Fibroblast of lung (primary cell): ENCODE measurements at regions not wholly inside any gene's neighbourhood (a gene's known extent, or its start where the extent isn't known, plus 50 kb on each side); places are given as distances from the start of the nearest gene placed in this dataset.

Experiments used
- DNase-seq, 2 donors: peaks; one replicate each; pipeline versions ENCODE4 v3.0.0 to v3.0.0-alpha.2; 2010; ENCODE audit warnings: low read depth in 2 of 2
- H2AFZ ChIP-seq: 2 replicates; pipeline ENCODE4 v1.5.1; 2012; ENCODE audit warnings: low read length, control low read depth, inconsistent platforms
- H3K27ac ChIP-seq: 2 replicates; pipeline ENCODE4 v1.5.1; 2011; ENCODE audit warnings: low read length, control low read depth; ENCODE audit not compliant: insufficient read depth
- H3K27me3 ChIP-seq: 2 replicates; pipeline ENCODE4 v1.5.1; 2011; ENCODE audit warnings: mild to moderate bottlenecking, low read length; ENCODE audit not compliant: control insufficient read depth, insufficient read depth
- H3K36me3 ChIP-seq: 2 replicates; pipeline ENCODE4 v1.5.1; 2011; ENCODE audit warnings: low read length; ENCODE audit not compliant: control insufficient read depth, insufficient read depth
- H3K4me1 ChIP-seq: 2 replicates; pipeline ENCODE4 v1.5.1; 2011; ENCODE audit warnings: low read length; ENCODE audit not compliant: control insufficient read depth, insufficient read depth; ENCODE audit errors: extremely low read depth
- H3K4me2 ChIP-seq: 2 replicates; pipeline ENCODE4 v1.5.1; 2011; ENCODE audit warnings: low read length, control low read depth; ENCODE audit not compliant: insufficient read depth; ENCODE audit errors: extremely low read depth
- H3K4me3 ChIP-seq, 4 experiments: fragments of 200-600 bp in 1 of 4; sonication (generic) in 1 of 4; replicated peaks in 1 of 4; 2 replicates each; pipeline ENCODE4 v1.5.1; 2011 to 2016; ENCODE audit warnings: low read length in 4 of 4, low read depth in 3 of 4, mild to moderate bottlenecking in 3 of 4, control low read depth in 2 of 4, inconsistent platforms in 1 of 4, mixed read lengths in 1 of 4; ENCODE audit not compliant: insufficient read depth in 1 of 4; ENCODE audit errors: control extremely low read depth in 1 of 4
- H3K79me2 ChIP-seq: 2 replicates; pipeline ENCODE4 v1.5.1; 2012; ENCODE audit warnings: mild to moderate bottlenecking, low read length, inconsistent platforms; ENCODE audit not compliant: control insufficient read depth, insufficient read depth
- H3K9ac ChIP-seq: 2 replicates; pipeline ENCODE4 v1.5.1; 2011; ENCODE audit warnings: mild to moderate bottlenecking, low read length, control low read depth; ENCODE audit not compliant: insufficient read depth
- H3K9me3 ChIP-seq: 2 replicates; pipeline ENCODE4 v1.5.1; 2012; ENCODE audit warnings: low read depth, low read length; ENCODE audit not compliant: control insufficient read depth, insufficient read depth
- H4K20me1 ChIP-seq: 2 replicates; pipeline ENCODE4 v1.5.1; 2011; ENCODE audit warnings: low read length; ENCODE audit not compliant: control insufficient read depth, insufficient read depth; ENCODE audit errors: extremely low read depth
- CTCF ChIP-seq, 2 donors: IDR thresholded peaks in 1 of 2; conservative IDR thresholded peaks in 1 of 2; 1 replicate in 1 of 2; 2 replicates in 1 of 2; pipeline ENCODE4 v1.5.1; 2011 to 2012; ENCODE audit warnings: low read length in 2 of 2, control low read depth in 1 of 2, inconsistent platforms in 1 of 2, low read depth in 1 of 2, mild to moderate bottlenecking in 1 of 2
- EZH2 ChIP-seq: IDR thresholded peaks from 2 replicates; pipeline ENCODE4 v1.5.1; 2012; ENCODE audit warnings: low read length, control low read depth, mild to moderate bottlenecking; ENCODE audit errors: missing control alignments

GRCh38 chr5:42965934-42966333 lies 74.2 kb downstream of the ANXA2R start:
- no peaks in the 10 kb centered on the region for H3K36me3 ChIP-seq
- no peak for DNase-seq
- no peak overlapping the region for H2AFZ ChIP-seq
- H3K9ac ChIP-seq: no peak overlapping the region
- H3K4me1 ChIP-seq: no peaks in the 10 kb centered on the region
- H3K4me2 ChIP-seq: no peak overlapping the region
- no peaks in the 10 kb centered on the region for H4K20me1 ChIP-seq
- TF ChIP-seq CTCF (conservative IDR thresholded peaks at IDR 0.05 in 1 of 2, IDR thresholded peaks at IDR 0.05 in 1 of 2; ENCODE audit: low read depth in 1 of 2, low read length in 2 of 2): no peak
- no peak for TF ChIP-seq EZH2
- H3K27ac ChIP-seq: no peak overlapping the region
- no peaks in the 10 kb centered on the region for H3K79me2 ChIP-seq
- no peak overlapping the region for H3K4me3 ChIP-seq
- no peaks in the 10 kb centered on the region for H3K27me3 ChIP-seq
- no peaks in the 10 kb centered on the region for H3K9me3 ChIP-seq

DNA sequence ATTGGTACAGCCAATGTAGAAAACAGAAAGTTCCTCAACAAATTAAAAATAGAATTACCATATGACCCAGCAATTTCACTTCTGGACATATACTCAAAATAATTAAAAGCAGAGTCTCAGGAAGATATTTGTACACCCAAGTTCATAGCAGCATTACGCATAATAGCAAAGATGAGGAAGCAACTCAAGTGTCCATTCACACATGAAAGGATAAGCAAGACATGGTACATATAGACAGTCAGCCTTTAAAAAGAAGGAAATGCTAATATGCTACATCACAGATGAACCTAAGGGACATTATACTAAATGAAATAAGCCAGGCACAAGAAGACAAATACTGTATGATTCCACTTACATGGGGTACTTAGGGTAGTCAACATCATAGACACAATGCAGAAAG lies 76.7 kb downstream of the ANXA2R start:
- H3K4me1 ChIP-seq: no peaks in the 10 kb centered on the region
- TF ChIP-seq CTCF (conservative IDR thresholded peaks at IDR 0.05 in 1 of 2, IDR thresholded peaks at IDR 0.05 in 1 of 2; ENCODE audit: low read depth in 1 of 2, low read length in 2 of 2): no peak
- no peak for TF ChIP-seq EZH2
- no peak overlapping the region for H3K4me3 ChIP-seq
- no peak overlapping the region for H3K27ac ChIP-seq
- no peak overlapping the region for H3K4me2 ChIP-seq
- H4K20me1 ChIP-seq: no peaks in the 10 kb centered on the region
- H3K9ac ChIP-seq: no peak overlapping the region
- H2AFZ ChIP-seq: no peak overlapping the region
- no peaks in the 10 kb centered on the region for H3K9me3 ChIP-seq
- no peaks in the 10 kb centered on the region for H3K27me3 ChIP-seq
- no peak for DNase-seq
- H3K79me2 ChIP-seq: no peaks in the 10 kb centered on the region
- H3K36me3 ChIP-seq: no peaks in the 10 kb centered on the region

DNA sequence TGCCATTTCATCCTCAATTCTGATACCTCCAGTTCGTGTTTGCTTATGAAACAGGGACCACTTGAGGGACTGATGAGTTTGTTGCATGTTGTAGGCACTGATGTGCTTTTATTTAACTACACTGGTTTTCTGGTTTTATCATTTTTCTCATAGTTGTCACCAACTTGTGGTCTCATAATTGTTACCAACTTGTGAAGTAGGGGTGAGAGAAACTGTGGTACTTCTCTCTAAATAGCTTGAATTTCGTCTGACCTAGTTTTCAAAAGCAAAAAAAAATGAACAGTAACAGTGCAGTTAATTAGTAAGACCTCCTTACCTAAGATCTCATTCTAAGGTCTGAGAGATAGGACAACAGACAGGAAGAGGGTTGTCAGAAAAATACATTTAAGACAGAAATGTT lies 78.0 kb downstream of the ANXA2R start:
- TF ChIP-seq EZH2 (no peak), CTCF (conservative IDR thresholded peaks at IDR 0.05 in 1 of 2, IDR thresholded peaks at IDR 0.05 in 1 of 2; ENCODE audit: low read depth in 1 of 2, low read length in 2 of 2) (no peak)

More for the DNA sequence above, 78.0 kb downstream of the ANXA2R start:
- Histone ChIP-seq H3K9ac (no peak overlapping the region), H3K4me2 (no peak overlapping the region), H3K9me3 (no peaks in the 10 kb centered on the region), H3K4me3 (no peak overlapping the region), H3K27ac (no peak overlapping the region), H2AFZ (no peak overlapping the region), H3K27me3 (no peaks in the 10 kb centered on the region), H3K79me2 (no peaks in the 10 kb centered on the region), H3K36me3 (no peaks in the 10 kb centered on the region), H4K20me1 (no peaks in the 10 kb centered on the region), H3K4me1 (no peaks in the 10 kb centered on the region)
- DNase-seq: no peak
